ENCODE measurements at regions not wholly inside any gene's neighbourhood (a gene's known extent, or its start where the extent isn't known, plus 50 kb on each side); places are given as distances from the start of the nearest gene placed in this dataset.

DNA sequence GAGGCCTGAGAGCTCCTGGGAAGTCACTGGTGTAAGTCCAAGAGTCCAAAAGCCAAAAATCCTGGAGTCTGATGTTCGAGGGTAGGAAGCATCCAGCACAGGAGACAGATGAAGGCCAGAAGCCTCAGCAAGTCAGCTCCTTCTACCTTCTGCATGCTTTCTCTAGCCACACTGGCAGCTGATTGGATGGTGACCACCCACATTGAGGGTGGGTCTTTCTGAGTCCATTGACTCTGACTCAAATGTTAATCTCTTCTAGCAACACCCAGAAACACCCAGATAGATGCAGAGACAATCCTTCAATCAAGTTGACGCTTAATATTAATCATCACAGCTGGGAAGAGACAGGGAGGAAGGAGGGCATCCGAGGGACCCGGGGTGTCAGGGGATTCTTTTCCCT, 305.8 kb downstream of the AACS start:
- no peak for DNase-seq

DNA sequence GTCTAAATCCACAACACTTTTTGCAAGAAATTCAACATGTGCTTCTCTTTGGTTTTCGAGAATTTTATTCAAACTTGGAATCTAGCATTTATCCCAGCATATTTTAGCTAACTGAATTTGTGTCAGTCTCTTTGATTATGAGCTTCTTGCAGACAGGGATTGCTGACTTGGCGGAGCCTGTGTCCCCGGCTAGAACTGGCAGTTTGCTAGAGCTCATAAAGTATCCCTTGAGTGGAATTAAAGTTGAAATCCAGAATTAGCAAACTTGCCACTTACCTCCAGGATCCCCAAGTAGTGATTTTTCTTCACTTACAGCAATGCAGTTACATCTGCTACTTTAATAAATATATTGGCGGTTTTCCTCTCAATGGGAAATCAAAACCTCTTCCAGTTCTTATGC, 306.9 kb downstream of the AACS start:
- no peak for DNase-seq

DNA sequence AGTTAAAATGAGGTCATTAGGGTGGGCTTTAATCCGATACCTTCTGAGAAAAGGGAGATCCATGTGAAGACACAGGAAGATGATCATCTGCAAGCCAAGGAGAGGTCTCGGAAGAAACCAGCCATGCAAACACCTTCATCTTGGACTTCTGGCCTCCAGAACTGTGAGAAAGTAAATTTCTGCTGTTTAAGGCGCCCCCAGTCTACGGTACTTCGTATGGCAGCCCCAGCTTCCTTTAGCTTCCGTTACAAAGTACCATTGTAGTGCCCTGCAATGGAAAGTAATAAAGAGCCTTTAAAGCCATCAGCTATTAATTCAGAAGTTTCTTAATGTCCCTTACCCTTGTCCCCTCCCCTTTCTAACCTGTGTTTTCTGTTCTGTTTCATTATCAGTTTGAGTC, 308.1 kb downstream of the AACS start:
- no peak for DNase-seq

DNA sequence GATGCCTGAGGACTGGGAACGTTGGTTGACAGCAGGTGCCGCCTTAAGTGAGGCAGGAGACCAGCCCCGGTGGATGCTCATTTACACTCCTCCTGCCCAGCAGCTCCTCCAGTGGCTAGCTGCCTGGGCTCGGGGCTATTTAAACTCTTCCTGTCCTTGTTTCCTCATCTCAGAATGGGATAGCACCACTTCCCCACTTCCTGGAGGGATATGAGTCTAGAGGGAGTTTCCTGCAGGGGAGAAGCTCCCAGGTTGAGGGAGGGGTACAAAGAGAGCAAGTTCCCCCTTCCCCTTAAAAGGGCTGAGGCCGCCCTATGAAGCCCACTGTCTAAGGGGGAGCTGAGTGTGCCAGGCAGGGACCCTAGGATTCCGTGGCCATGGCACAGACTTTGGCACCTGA, 311.2 kb downstream of the AACS start:
- DNase-seq = no peak

DNA sequence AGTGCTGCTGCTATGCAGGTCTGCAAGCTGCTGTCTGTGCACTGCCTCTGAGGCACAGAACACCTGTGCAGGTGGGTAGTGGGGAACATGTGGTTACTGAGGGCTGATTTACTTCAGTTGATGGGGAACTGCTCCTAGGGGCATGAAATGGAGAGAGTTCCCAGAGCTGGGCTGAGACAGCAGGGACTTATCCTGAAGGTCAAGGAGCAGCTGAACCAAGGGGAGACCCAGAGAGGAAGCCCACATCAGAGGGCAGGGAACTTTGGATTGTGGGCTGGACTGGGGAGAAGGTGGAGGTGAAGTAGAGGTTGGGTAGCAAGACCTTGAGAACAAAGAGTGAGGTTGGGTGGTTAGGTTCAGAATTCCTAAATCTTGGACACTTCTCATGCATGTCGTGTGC, 311.9 kb downstream of the AACS start:
- DNase-seq = no peak

DNA sequence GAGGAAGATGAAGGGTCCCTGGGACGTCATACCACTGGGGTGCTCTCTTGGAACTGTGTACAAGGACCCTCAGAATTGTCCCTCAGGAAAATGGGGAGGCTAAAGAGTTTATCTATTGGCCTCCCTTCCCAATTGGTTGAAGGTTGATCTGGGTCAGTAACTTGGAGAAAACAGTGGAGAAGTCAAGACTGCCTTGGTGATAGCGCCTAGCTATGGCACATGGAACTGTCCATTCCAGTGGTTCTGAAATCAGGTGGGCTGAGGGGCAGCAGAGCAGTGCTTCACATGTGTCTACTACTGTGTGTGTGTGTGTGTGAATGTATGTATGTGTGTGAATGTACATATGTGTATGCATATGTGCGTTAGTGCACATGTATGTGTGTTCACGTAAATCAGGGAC, 316.1 kb downstream of the AACS start:
- peak; percentile 10 for DNase-seq

DNA sequence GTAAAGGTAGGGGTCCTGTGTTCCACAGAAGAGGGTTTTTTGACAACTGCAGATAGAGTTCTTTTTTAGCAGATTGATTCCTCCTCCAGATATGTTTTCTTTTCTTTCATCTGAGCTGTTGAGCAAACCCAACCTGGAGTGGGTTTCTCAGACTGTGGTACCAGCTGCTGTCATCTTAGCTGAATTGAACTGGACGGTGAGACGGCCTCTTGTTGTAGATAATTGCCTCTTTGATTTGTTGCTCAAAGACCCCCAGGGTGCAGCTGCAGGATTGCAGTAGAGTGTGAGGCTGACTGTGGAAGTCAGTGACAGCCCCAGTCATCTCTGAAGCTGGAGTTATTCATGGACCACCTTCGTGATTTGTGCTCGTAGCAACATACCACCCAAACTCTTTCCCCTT, 317.7 kb downstream of the AACS start:
- no peak for DNase-seq

DNA sequence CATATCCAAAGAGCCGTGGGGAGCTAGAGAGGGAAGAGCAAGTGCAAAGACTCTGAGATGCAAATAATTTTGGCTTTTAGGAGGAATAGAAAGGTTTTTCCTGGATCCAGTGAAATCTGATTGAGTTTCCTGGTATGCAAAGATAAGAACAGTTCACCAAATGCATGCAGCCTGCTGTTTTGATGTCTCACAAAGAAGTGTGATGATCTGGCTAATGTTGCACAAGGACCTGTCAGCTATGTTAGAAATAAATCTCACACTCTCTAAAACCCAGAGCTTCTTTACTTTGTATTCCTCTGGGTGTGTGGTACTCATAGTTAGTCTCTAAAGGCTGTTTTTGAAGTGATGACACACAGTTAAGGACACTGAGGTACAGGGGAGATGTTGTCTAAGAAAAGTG, 321.4 kb downstream of the AACS start:
- no peak for DNase-seq

DNA sequence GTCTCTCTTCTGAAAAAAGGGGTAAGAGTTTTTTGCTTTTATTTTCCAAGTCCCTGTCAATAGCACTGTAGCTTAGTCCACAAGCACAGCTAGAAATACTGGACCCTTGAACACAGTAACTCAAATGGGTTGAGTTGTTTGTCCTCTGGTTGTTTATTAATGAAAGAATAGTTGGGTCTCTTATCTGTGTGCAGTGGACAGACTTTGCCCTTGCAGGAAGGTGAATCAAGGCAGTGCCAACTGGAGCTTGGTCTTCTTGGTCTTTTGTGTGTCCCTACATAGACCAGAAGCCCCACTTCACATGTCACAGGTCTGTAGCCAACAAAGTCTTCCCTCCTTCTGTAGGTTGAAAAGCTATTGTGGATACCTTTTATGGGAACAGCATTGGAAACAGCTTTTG, 322.0 kb downstream of the AACS start:
- DNase-seq = no peak

DNA sequence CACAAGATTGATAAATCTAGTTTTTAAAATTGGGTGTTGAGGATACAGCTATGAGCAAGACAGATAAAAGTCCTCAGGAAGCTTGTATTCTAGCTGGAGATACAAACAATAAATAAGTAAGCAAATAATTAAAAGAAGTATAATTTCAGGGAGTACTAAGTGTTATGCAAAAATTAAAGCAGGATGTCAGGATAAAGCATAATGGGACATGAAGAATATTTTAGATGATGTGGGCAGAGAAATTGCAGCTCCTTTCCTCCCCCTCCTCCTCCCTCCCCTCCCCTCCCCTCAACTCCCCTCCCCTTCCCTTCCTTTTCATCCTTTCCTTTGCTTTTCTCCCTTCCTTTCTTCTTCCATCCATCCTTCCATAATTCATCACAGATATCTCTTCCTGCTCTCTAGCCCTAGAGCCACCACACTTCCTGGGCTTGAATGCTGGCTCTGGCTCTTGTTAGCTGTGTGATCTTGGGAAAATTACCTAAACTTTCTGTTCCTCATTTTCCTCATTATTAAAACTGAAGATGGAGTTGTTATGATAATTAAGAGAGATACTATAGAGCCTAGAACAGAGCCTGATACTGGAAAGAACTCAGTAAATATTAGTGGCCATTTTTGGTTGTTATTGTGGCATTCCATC, 323.9 kb downstream of the AACS start:
- no peak for DNase-seq

DNA sequence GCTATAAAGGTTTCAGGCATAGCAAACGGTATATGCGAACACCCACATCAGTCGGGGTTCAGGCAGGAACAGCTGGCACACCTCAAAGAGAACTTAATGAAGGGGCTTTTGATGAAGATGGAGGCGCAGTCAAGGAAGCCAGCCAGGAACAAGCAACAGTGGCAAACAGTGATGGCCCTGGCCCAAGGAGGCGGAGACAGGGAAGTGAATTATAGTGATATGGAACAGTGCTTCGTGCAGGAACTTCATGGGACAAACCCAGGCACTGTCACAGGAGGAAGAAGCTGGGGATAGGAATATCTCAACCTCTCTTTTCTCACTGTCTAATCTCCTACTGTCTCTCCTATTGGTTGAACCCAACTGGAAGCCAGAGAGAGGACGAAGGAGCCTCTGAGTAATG, 328.3 kb downstream of the AACS start:
- DNase-seq = no peak

DNA sequence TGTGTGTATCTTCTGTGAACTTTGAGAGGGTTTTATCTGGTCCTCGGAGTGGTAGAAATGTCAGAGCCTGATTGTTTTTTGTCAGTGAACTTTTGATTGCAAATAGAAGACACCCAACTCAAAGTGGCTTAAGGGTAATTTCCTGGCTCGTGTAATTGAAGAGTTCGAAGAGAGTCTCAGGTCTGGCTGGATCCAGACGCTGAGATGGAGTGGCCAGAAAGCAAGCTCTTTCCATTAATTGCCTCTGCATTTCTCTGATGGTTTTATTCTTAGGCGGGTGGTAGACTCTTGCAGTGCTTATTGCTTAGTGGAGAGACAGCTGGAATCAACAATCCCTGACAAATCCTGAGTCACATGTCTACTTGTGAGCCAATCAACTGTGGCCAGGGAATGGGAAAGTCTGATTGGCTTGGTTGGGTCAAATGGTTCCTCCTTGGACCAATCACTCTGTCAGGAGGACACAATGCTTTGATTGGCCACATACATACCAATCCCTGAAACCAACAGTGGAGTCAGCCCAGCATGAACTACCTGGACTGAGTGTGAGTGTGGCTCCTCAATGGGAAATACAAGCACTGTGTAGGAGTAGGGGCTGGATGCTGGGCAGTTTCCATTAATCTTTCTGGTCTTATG, 330.5 kb downstream of the AACS start:
- DNase-seq = no peak

DNA sequence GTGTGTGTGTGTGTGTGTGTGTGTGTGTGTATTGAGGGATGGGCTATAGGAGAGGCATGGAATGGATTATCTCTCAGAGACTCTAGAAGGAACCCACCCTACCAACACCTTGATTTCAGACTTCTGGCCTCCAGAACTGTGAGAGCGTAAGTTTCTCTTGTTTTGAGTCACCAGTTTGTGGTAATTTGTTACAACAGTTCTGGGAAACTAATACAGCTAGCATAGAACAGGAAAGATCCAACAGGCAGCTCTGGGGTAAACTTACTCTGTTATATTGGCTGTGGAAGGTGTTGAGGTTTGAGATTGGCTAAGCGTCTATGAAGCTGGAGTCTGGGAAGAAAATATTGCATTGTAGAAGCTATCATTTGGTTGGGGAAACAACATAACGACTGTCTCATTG, 334.3 kb downstream of the AACS start:
- no peak for DNase-seq

DNA sequence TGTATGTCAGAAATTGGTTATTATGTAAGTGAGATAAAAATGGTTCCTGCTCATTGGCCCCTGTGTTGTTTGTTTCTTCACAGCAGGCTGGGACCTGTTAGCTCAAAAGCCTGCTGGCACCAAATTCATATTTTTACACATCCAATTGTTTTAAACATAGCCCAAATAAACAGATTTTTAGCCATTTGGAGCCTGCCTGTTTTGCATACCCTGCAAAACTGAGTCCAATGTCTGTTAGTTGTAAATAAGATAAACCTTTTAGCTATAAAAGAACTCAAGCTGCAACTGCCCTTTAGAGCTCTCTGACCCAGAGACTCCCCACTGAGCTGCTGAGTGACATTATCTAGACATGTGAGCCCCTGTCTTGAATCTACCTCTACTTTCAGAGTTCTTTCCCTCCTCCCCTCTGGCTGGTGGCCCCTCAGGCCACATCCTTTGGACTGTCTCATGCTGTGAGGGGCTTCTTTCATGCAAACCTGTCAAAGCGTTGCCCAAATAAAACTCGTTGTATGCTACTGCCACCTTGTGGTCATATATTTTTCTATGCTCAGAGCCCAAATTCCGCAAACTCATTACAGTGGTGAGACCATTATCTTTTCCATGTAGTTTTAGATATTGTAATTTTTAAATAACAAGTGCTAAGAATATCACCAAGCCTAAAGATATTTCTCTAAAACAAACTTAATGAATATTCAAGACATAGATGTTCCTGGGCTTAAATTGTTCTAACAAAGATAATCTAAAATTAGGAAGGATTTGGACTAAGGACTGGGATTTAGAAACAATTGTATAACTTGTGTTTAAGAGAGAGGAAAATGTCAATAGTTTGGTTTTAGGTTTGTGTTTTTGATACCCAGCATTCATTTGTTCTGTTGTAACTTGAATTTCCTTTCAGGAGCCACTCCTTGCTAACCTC, 337.9 kb downstream of the AACS start:
- peak; percentile 15 for DNase-seq

DNA sequence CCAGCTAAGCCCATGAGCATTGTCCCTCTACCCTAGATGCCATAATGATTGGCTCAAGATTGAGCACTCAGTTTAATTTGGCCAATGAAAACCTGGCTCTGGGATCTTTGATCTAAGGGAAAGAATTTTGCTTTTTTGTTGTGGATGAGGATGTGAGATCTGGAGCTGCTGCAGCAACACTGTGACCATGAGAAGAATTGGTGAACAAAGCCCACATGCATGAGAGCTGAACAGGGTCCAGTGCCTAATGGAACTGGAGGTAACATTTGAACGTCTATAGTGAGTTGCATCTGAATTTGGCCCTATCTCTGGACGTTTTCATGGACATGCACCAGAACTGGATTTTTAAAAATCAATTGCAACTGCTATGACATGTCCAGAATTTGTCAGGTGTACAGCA, 338.6 kb downstream of the AACS start:
- no peak for DNase-seq

DNA sequence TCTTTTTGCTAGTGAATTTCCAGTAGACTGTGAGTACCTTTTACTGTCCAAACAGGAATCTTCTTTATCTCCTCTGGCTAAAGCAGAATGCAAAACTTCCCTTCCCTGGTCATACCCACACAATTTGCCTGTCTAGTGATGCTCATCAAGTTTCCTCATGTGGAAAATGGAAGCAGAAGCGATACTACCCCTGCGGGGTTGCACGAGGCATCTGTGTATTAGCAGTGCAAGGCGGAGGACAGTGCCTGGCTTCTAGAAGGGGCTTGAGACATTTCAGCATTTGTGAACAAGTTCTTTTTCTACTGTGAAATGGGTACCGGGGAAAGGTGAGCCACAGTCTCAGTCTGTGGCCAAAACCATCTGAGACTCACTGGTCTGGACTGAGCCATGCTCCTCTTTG, 340.9 kb downstream of the AACS start:
- DNase-seq = no peak

DNA sequence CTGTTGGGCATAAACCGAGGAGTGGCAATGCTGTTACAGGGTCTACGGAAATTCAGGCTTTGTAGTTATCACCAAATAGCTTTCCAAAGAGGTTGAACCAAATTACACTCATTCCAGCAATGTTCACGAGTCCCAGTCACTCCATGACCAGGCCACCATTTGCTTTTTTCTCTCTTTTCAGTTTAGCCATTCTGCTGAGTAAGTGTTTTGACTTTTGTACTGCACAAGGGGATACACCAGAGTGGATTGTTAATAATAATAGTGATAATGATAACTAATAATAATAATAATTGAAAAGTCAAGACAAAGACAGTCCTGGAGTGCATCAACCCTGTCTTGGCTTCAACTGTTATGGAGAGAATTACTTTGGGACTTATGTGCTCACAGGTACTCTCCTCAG, 343.5 kb downstream of the AACS start:
- DNase-seq = no peak

DNA sequence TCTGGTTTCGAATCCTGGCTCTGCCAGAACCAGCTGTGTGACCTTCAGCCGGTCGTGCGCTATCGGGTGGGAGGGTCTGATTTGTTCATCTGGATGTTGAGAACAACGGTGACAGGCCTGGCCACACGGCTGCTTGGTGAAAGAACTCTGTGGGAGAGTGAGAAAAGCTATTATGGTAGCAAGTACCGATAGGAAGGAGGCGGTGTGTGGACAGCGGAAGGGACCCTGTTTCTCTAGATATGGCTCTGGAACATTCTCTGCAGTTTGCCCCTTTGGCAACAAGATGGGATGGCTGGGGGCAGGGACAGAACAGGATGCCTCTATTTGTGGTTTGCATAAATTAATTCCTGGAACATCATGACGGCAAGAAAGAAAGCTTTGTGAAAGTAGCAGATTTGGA, 347.3 kb downstream of the AACS start:
- no peak for DNase-seq

DNA sequence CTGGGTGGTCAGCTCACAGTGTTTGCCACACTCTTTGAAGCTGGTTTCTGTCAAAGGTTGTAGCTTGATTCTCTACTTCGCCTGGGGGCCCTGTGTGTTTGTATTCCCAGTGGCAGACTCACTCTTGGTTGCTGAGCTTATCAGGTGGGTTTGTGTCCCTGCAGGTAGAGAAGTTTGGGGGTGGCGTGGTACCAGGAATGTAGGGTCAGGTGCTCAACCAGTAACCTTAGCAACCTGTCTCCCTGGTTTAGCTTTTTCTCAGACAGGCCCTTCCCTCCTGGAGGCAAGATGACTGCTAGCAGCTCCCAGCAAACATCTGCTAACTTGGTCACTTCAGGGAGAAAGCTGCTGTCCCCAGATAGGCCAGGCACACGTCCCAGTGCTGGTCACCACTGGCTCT, 352.2 kb downstream of the AACS start:
- DNase-seq = no peak

DNA sequence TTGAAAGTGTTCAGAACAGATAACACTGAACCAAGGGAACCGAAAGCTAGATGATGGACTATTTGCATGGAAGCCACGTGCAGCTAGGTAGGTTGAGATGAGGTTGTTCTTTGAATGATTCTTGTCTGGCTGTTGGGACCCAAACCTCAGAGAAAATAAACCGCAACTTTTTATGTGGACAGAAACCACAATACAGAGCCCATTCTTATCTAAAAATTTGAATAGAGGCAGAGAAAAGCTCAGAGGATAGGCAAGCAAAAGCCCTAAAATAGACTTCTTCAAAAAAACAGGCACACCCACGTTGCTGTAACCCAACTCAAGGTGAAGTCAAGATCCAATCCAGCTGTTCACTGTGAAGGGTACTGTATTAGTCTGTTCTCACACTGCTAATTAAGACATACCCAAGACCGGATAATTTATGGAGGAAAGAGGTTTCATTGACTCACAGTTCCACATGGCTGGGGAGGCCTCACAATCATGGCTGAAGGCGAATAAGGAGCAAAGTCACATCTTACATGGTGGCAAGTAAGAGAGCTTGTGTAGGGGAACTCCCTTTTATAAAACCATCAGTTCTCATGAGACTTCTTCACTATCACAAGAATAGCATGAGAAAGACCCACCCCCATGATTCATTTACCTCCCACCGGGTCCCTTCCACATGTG, 353.8 kb downstream of the AACS start:
- DNase-seq = no peak

DNA sequence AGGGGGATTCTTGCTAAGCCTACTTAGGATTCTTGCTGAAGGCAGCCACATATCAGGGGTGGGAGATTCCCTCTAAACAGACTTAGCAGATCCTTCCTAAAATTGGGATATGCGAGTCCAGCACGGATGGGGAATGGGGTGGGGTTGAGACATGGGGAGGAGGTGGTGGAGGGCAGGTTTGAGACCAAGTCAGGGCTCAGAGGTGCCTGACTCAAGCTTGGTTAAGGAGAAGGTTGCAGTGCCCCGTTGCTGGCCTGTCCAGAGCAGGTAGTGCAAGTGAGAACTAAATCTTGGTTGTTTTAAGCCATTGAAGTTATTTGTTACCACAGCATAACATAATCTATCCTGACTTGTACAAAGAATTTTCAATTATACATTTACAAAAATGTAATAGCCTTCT, 359.7 kb downstream of the AACS start:
- DNase-seq = no peak

DNA sequence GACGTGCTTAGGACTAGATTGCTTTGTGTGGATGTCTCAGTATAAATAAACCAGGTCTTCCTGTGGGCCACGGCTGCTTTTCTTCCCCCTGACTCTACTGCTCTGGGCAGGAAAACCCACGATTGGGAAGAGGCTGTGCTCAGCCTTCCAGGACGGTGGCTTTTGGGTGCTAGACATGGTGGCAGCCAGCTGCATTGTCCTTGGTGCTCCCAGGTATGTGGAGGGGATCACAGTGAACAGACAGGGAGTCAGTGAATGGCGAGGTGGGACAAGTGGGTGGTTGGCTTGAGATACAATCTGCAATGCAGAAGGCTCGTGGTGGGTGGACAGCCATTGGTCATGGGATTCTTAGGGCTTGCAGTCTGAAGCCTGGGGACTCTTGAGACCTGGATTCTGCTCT, 366.3 kb downstream of the AACS start:
- DNase-seq = no peak

DNA sequence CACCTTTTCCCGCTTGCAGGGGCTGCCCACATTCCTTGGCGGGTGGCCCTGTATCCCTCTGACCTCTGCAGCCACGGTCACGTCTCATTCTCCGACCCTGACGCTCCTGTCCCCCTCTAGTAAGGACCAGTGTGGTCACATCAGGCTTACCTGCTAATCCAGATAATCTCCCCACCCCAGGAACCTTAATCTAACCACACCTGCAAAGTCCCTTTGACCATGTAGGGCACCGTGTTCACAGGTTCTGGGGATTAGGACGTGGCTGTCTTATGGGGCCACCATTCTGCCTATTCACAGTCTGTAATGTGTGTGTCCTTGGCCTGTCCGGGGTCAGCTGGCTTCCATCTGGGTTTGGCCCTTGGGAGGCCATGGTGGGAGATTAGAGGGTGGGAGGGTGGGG, 368.9 kb downstream of the AACS start:
- DNase-seq = no peak

Measured in left kidney (tissue), 1 donor.